Osteoblast (primary cell): ENCODE measurements at regions not wholly inside any gene's neighbourhood (a gene's known extent, or its start where the extent isn't known, plus 50 kb on each side); places are given as distances from the start of the nearest gene placed in this dataset.

Experiments used
- DNase-seq: peaks from one replicate; pipeline ENCODE4 v3.0.0; 2011; ENCODE audit warnings: low spot score, mixed read lengths; ENCODE audit not compliant: insufficient read length; ENCODE audit errors: missing footprints
- H2AFZ ChIP-seq: 2 replicates; pipeline ENCODE4 v1.6.0; 2011; ENCODE audit warnings: mild to moderate bottlenecking, low read length
- H3K27ac ChIP-seq: 2 replicates; pipeline ENCODE4 v1.5.1; 2011; ENCODE audit warnings: mild to moderate bottlenecking, low read depth, low read length, moderate library complexity
- H3K27me3 ChIP-seq: 2 replicates; pipeline ENCODE4 v1.6.0; 2012; ENCODE audit warnings: mild to moderate bottlenecking, control low read depth, inconsistent platforms, low read length, moderate library complexity; ENCODE audit not compliant: insufficient read depth
- H3K36me3 ChIP-seq: 2 replicates; pipeline ENCODE4 v1.5.1; 2011; ENCODE audit warnings: mild to moderate bottlenecking, low read length, control low read depth, moderate library complexity; ENCODE audit not compliant: insufficient read depth
- H3K4me1 ChIP-seq: 2 replicates; pipeline ENCODE4 v1.5.1; 2011; ENCODE audit warnings: mild to moderate bottlenecking, low read length, control low read depth, moderate library complexity; ENCODE audit not compliant: insufficient read depth
- H3K4me2 ChIP-seq: 2 replicates; pipeline ENCODE4 v1.6.0; 2011; ENCODE audit warnings: mild to moderate bottlenecking, low read length; ENCODE audit not compliant: insufficient read depth
- H3K4me3 ChIP-seq: fragments of 200-600 bp; sonication (generic); 3 replicates; pipeline ENCODE4 v1.5.1; 2012; ENCODE audit warnings: mild to moderate bottlenecking, low read length, inconsistent platforms; ENCODE audit not compliant: insufficient read depth
- H3K79me2 ChIP-seq: 2 replicates; pipeline ENCODE4 v1.6.0; 2012; ENCODE audit warnings: mild to moderate bottlenecking, low read length, control low read depth, inconsistent platforms; ENCODE audit not compliant: insufficient read depth
- H3K9me3 ChIP-seq: 2 replicates; pipeline ENCODE4 v1.5.1; 2011; ENCODE audit warnings: low read depth, low read length, control low read depth
- H4K20me1 ChIP-seq: 2 replicates; pipeline ENCODE4 v1.6.0; 2012; ENCODE audit warnings: mild to moderate bottlenecking, low read length, control low read depth; ENCODE audit not compliant: insufficient read depth
- TF ChIP-seq, protein P1 (sequence below): IDR thresholded peaks from 2 replicates; pipeline ENCODE4 v1.5.1; 2011; ENCODE audit warnings: mild to moderate bottlenecking, low read depth, low read length, moderate library complexity; ENCODE audit errors: extremely low read depth

DNA sequence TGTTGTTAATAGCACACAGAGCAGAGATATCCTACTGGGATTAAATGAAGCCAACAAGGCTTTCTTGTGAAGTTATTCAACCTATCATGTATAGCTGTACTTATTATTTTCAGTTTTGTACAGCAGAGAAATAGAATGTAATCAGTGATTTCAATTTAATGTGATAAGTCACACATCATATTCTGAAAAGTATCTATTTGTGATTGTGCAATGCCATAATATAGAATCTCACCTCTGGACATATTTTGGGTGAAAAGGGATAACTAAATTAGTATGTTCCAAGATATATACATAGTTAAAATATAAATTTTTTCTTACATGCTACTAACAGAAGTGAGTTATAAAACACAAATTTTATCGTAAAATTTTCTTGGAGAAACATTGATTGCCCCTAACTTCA, 544.3 kb upstream of the KIF2B start:
- H2AFZ ChIP-seq, result no peak overlapping the region
- no peaks in the 10 kb centered on the region for H3K4me1 ChIP-seq
- no peak overlapping the region for H3K4me2 ChIP-seq
- no peaks in the 10 kb centered on the region for H3K27me3 ChIP-seq
- peaks cover 2% of the 10 kb centered on the region for H3K9me3 ChIP-seq
- no peaks in the 10 kb centered on the region for H3K79me2 ChIP-seq
- H4K20me1 ChIP-seq, result no peaks in the 10 kb centered on the region
- no peak overlapping the region for H3K4me3 ChIP-seq
- H3K36me3 ChIP-seq, result no peaks in the 10 kb centered on the region
- TF ChIP-seq, protein P1, sequence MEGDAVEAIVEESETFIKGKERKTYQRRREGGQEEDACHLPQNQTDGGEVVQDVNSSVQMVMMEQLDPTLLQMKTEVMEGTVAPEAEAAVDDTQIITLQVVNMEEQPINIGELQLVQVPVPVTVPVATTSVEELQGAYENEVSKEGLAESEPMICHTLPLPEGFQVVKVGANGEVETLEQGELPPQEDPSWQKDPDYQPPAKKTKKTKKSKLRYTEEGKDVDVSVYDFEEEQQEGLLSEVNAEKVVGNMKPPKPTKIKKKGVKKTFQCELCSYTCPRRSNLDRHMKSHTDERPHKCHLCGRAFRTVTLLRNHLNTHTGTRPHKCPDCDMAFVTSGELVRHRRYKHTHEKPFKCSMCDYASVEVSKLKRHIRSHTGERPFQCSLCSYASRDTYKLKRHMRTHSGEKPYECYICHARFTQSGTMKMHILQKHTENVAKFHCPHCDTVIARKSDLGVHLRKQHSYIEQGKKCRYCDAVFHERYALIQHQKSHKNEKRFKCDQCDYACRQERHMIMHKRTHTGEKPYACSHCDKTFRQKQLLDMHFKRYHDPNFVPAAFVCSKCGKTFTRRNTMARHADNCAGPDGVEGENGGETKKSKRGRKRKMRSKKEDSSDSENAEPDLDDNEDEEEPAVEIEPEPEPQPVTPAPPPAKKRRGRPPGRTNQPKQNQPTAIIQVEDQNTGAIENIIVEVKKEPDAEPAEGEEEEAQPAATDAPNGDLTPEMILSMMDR, result no peak
- no peak for DNase-seq
- no peak overlapping the region for H3K27ac ChIP-seq

DNA sequence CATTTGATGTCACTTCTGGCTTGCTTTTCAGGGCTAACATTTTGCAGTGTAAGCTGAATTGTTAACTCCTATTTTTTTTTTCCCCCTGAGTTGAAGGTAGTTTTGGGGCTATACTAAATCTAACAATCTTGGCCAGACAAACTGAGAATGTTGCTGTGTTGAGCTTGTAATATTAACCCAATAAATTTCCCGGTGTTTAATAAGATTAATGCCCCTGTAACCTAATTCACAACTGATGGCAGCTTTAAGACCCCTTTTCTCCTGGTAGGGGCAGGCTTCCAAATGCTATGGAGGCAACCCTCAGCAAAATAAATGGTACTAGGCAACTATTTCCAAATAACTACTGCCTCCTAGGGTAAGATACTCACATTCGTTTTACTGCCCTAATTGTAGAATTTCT, 549.6 kb upstream of the KIF2B start:
- Histone ChIP-seq H3K4me3 (no peak overlapping the region), H3K9me3 (peaks cover 4% of the 10 kb centered on the region), H4K20me1 (no peaks in the 10 kb centered on the region), H3K36me3 (no peaks in the 10 kb centered on the region), H3K27ac (no peak overlapping the region), H3K4me2 (no peak overlapping the region), H3K4me1 (no peaks in the 10 kb centered on the region), H3K79me2 (no peaks in the 10 kb centered on the region), H2AFZ (no peak overlapping the region), H3K27me3 (no peaks in the 10 kb centered on the region)
- TF ChIP-seq, protein P1, result no peak
- DNase-seq, result no peak

DNA sequence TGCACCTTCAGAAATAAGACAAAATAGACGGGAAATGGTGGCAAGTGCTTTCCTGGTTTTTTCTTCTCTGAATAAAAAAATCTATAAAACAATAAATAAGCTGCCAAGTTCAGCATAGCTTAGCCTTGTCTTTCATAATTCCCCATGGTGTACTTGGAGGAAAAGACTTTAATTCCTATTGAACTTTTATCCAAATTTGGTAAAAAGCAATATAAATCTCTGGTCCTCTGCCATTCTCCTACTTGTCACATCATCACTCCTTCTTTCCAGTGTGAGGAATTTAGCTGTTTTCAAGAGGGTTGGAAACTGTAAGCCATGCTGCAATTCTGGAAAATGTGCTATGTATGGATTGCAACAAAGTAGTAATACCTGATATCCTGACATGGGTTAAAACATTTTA, 551.8 kb upstream of the KIF2B start:
- Histone ChIP-seq H3K4me1 (no peaks in the 10 kb centered on the region), H4K20me1 (no peaks in the 10 kb centered on the region), H2AFZ (no peak overlapping the region), H3K27ac (no peak overlapping the region), H3K9me3 (peaks cover 4% of the 10 kb centered on the region), H3K4me3 (no peak overlapping the region), H3K36me3 (no peaks in the 10 kb centered on the region), H3K27me3 (no peaks in the 10 kb centered on the region), H3K79me2 (no peaks in the 10 kb centered on the region), H3K4me2 (no peak overlapping the region)
- TF ChIP-seq, protein P1, result no peak
- DNase-seq, result no peak

DNA sequence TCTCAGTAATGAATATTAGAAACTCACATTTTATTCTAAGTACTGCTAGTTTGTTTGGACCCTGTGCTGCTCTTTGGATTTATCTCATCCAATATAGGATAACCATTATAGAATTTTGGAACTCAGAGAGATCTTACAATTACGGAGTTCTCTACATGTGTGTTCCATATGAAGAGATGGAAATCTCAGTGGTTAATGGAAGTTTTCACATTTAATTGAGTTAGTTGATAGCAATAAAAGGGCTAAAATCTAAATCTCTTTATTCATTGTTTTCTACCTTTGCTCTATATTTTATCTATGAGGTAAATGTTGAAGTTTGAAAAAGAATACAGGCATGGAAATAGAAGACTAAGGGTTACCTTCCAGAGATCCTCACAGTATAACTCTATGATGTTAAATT, 558.0 kb upstream of the KIF2B start:
- Histone ChIP-seq H3K4me2 (no peak overlapping the region), H3K4me3 (no peak overlapping the region), H3K79me2 (no peaks in the 10 kb centered on the region), H3K4me1 (no peaks in the 10 kb centered on the region), H3K27ac (no peak overlapping the region), H3K27me3 (no peaks in the 10 kb centered on the region), H2AFZ (no peak overlapping the region), H3K9me3 (no peaks in the 10 kb centered on the region), H3K36me3 (no peaks in the 10 kb centered on the region), H4K20me1 (no peaks in the 10 kb centered on the region)
- DNase-seq, result no peak
- TF ChIP-seq, protein P1, result no peak
